Panc1 (cell line): ENCODE measurements at regions not wholly inside any gene's neighbourhood (a gene's known extent, or its start where the extent isn't known, plus 50 kb on each side); places are given as distances from the start of the nearest gene placed in this dataset.
A peak's percentile ranks its signal among the peaks of the same experiment; 100 is the strongest.

Experiments
- ATAC-seq: fragments of 200-7000 bp; cut with Tn5 transposase; 2 replicates; pipeline ENCODE4 v1.9.1; 2020; ENCODE audit warnings: mild to moderate bottlenecking, moderate library complexity
- BruUV-seq: library from RNA; stranded (reverse); fragments of 400-500 nt; replicated peaks from 2 replicates; lab custom pipeline; 2021; lab: Mats Ljungman, UMichigan
- CTCF ChIA-PET: fragments of 300-600 bp; sonication (Branson Sonifier 250); formaldehyde crosslinking; loops from one replicate; lab custom pipeline; 2022; ENCODE audit warnings: antibody characterized with exemption; lab: Charles Lee
- POLR2A ChIA-PET: fragments of 300-600 bp; sonication (Branson Sonifier 250); formaldehyde crosslinking; loops from one replicate; lab custom pipeline; 2022; ENCODE audit warnings: antibody characterized with exemption; lab: Charles Lee
- DNase-seq: peaks from one replicate; pipeline ENCODE4 v3.0.0-alpha.2; 2010; ENCODE audit warnings: low read depth, low spot score
- H3K27ac ChIP-seq: 2 replicates; pipeline ENCODE4 v1.5.1; 2011; ENCODE audit warnings: mild to moderate bottlenecking, low read length, inconsistent platforms
- H3K27me3 ChIP-seq: fragments of 200-500 bp; sonication (Bioruptor generic); 2 replicates; pipeline ENCODE4 v1.6.0; 2014; ENCODE audit warnings: low read length, inconsistent platforms; ENCODE audit not compliant: control insufficient read depth, insufficient read depth
- H3K36me3 ChIP-seq: fragments of 200-500 bp; sonication (Bioruptor generic); 2 replicates; pipeline ENCODE4 v1.5.1; 2014; ENCODE audit warnings: inconsistent platforms, mild to moderate bottlenecking, low read length, moderate library complexity; ENCODE audit not compliant: control insufficient read depth, insufficient read depth
- H3K4me1 ChIP-seq: 2 replicates; pipeline ENCODE4 v1.5.1; 2011; ENCODE audit warnings: inconsistent platforms, mild to moderate bottlenecking, low read length, moderate library complexity; ENCODE audit not compliant: control insufficient read depth, insufficient read depth
- H3K4me3 ChIP-seq, 2 experiments: 2 replicates each; pipeline ENCODE4 v1.5.1; 2011 to 2012; ENCODE audit warnings: low read depth in 2 of 2, low read length in 2 of 2, mild to moderate bottlenecking in 2 of 2, inconsistent platforms in 1 of 2, moderate library complexity in 1 of 2
- H3K9me3 ChIP-seq: fragments of 200-500 bp; sonication (Bioruptor generic); 2 replicates; pipeline ENCODE4 v1.5.1; 2014; ENCODE audit warnings: low read depth, mild to moderate bottlenecking, inconsistent platforms, low read length, moderate library complexity; ENCODE audit not compliant: control insufficient read depth, insufficient read depth
- POLR2AphosphoS5 ChIP-seq: IDR thresholded peaks from 2 replicates; pipeline ENCODE4 v1.6.1; 2012; ENCODE audit warnings: mild to moderate bottlenecking, low read depth, low read length, moderate library complexity
- SIN3A ChIP-seq: IDR thresholded peaks from 2 replicates; pipeline ENCODE4 v1.6.1; 2012; ENCODE audit warnings: low read depth, mild to moderate bottlenecking, low read length, moderate library complexity, borderline replicate concordance; ENCODE audit not compliant: insufficient read depth
- TCF7L2 ChIP-seq: IDR thresholded peaks from 2 replicates; pipeline ENCODE4 v1.6.1; 2011; ENCODE audit warnings: mild to moderate bottlenecking, low read depth, low read length, inconsistent platforms
- in situ Hi-C: cut with HindIII; loops from 2 replicates; pipeline ENCODE4 v1.10.0; 2016; ENCODE audit warnings: low sequenced_read_pairs, low pct_unique_long_range_greater_than_20kb
- intact Hi-C: fragments of 100-400 bp; cut with micrococcal nuclease; formaldehyde crosslinking; loops from one replicate; pipeline ENCODE4 v1.10.0; 2022; ENCODE audit not compliant: unreplicated experiment
- TF ChIP-seq, protein P1 (sequence below), 2 experiments: IDR thresholded peaks; 2 replicates each; pipeline ENCODE4 v1.6.1; 2011 to 2012; ENCODE audit warnings: low read depth in 2 of 2, control low read depth in 1 of 2, low read length in 1 of 2, mild to moderate bottlenecking in 1 of 2, moderate library complexity in 1 of 2; ENCODE audit not compliant: insufficient read depth in 1 of 2
- TF ChIP-seq, protein P2 (sequence below): fragments of 450-650 bp; IDR thresholded peaks from 2 replicates; pipeline ENCODE4 v1.5.1; 2017; ENCODE audit warnings: mild to moderate bottlenecking

DNA sequence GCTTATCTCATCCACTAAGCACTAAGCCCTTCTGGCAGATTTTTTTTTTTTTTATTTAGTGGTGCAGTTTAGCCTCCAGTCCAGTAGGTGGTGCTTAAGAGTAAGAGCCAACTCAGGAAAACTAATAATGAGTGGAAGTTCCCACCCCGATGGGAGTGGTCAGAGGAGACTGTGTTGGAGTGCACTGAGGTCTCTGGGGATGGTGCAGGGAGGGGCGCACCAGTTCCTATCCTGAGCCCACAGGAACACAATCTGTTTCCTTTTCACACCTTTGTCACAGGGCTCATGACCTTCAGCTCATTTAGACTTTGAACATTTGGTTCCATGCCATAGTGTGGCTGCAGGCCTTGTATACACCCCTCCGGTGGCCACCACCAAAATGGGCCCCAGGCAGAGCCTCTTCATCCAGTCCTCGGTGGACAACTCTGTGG is 367.4 kb downstream of the SPRY2 start:
- peaks cover 11% of the 10 kb centered on the region; the same call in 1 of the 2 replicates for H3K9me3 ChIP-seq
- ChIA-PET CTCF (no interaction called here), POLR2A (no interaction called here)
- in situ Hi-C loops = no loop called here
- TF ChIP-seq, protein P1, sequence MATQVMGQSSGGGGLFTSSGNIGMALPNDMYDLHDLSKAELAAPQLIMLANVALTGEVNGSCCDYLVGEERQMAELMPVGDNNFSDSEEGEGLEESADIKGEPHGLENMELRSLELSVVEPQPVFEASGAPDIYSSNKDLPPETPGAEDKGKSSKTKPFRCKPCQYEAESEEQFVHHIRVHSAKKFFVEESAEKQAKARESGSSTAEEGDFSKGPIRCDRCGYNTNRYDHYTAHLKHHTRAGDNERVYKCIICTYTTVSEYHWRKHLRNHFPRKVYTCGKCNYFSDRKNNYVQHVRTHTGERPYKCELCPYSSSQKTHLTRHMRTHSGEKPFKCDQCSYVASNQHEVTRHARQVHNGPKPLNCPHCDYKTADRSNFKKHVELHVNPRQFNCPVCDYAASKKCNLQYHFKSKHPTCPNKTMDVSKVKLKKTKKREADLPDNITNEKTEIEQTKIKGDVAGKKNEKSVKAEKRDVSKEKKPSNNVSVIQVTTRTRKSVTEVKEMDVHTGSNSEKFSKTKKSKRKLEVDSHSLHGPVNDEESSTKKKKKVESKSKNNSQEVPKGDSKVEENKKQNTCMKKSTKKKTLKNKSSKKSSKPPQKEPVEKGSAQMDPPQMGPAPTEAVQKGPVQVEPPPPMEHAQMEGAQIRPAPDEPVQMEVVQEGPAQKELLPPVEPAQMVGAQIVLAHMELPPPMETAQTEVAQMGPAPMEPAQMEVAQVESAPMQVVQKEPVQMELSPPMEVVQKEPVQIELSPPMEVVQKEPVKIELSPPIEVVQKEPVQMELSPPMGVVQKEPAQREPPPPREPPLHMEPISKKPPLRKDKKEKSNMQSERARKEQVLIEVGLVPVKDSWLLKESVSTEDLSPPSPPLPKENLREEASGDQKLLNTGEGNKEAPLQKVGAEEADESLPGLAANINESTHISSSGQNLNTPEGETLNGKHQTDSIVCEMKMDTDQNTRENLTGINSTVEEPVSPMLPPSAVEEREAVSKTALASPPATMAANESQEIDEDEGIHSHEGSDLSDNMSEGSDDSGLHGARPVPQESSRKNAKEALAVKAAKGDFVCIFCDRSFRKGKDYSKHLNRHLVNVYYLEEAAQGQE (IDR thresholded peaks at IDR 0.05; ENCODE audit: insufficient read depth in 1 of 2, low read depth in 2 of 2, low read length in 1 of 2) = no peak
- TF ChIP-seq, protein P2, sequence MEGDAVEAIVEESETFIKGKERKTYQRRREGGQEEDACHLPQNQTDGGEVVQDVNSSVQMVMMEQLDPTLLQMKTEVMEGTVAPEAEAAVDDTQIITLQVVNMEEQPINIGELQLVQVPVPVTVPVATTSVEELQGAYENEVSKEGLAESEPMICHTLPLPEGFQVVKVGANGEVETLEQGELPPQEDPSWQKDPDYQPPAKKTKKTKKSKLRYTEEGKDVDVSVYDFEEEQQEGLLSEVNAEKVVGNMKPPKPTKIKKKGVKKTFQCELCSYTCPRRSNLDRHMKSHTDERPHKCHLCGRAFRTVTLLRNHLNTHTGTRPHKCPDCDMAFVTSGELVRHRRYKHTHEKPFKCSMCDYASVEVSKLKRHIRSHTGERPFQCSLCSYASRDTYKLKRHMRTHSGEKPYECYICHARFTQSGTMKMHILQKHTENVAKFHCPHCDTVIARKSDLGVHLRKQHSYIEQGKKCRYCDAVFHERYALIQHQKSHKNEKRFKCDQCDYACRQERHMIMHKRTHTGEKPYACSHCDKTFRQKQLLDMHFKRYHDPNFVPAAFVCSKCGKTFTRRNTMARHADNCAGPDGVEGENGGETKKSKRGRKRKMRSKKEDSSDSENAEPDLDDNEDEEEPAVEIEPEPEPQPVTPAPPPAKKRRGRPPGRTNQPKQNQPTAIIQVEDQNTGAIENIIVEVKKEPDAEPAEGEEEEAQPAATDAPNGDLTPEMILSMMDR = peak; percentile 59
- TF ChIP-seq TCF7L2 = no peak
- TF ChIP-seq POLR2AphosphoS5 = no peak
- no peak for TF ChIP-seq SIN3A
- H3K27me3 ChIP-seq = no peaks in the 10 kb centered on the region
- no peak for DNase-seq
- H3K27ac ChIP-seq = no peak overlapping the region
- BruUV-seq = no TSS peak
- no peak for ATAC-seq
- H3K4me3 ChIP-seq = no peak overlapping the region
- intact Hi-C loops = no loop called here
- no peaks in the 10 kb centered on the region for H3K36me3 ChIP-seq
- no peaks in the 10 kb centered on the region for H3K4me1 ChIP-seq

DNA sequence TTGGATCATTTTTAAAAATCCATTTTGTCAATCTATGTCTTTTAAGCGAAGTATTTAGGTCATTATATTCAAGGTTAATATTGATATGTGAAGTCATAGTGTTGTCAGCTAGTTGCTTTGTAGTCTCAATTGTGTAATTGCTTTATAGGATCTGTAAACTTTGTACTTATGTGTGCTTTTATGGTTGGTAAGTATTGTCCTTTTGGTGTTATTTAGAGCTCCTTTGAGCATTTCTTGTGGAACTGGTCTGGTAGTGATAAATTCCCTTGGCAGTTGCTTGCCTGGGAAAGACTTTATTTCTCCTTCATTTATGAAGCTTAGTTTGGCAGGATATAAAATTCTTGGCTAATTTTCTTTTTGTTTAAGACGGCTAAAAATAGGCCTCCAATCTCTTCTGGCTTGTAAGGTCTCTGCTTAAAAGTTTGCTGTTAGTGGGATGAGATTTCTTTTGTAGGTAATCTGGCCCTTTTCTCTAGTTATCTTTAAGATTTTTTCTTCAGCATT is 368.8 kb downstream of the SPRY2 start:
- H3K4me3 ChIP-seq = no peak overlapping the region
- no TSS peak for BruUV-seq
- ATAC-seq = no peak
- POLR2A ChIA-PET = no interaction called here
- H3K27me3 ChIP-seq = no peaks in the 10 kb centered on the region
- peaks cover 11% of the 10 kb centered on the region; the same call in 1 of the 2 replicates for H3K9me3 ChIP-seq
- H3K27ac ChIP-seq = no peak overlapping the region
- H3K36me3 ChIP-seq = no peaks in the 10 kb centered on the region
- CTCF ChIA-PET = no interaction called here
- H3K4me1 ChIP-seq = no peaks in the 10 kb centered on the region
- in situ Hi-C loops = no loop called here
- TF ChIP-seq, protein P1 (IDR thresholded peaks at IDR 0.05; ENCODE audit: insufficient read depth in 1 of 2, low read depth in 2 of 2, low read length in 1 of 2) = no peak
- DNase-seq = no peak
- intact Hi-C loops = no loop called here
